CD4-positive, alpha-beta T cell treated with Interleukin-15 for 1 hour (primary cell): ENCODE measurements at regions not wholly inside any gene's neighbourhood (a gene's known extent, or its start where the extent isn't known, plus 50 kb on each side); places are given as distances from the start of the nearest gene placed in this dataset.
"Not testable (repeated sequence)": the region's sequence is repeated elsewhere in the genome, so short reads cannot be mapped to it uniquely, and the experiment has no call there.

Experiments
- DNase-seq: peaks from one replicate; pipeline ENCODE4 v3.0.0-alpha.2; 2020

DNA sequence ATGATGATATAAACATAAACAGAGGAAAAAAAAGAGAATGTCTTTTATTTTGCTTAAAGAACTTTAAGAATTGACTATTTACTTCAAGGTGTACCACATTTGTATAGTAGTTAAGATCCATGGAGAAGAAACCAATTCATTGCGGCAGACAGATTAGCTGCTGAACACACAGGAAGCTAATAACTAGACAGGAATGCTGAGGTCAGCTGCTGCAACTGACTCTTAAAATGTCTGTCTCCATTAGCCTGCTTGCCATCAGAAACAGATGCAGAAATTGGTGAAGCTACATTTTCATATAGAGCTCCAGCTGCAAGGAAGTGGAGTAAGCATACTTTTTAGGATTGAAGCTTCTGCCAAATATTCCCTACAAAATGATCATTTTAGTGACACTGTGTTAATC, 939.5 kb downstream of the EPHA7 start:
- DNase-seq = no peak

- DNase-seq = no peak
Measured at GRCh38 chr6:92473056-92473455, 946.3 kb downstream of the EPHA7 start.

GRCh38 chr6:92469186-92469828, 950.1 kb downstream of the EPHA7 start:
- DNase-seq = no peak

- DNase-seq = no peak
Measured at GRCh38 chr6:92468066-92468465, 951.3 kb downstream of the EPHA7 start.

GRCh38 chr6:92460133-92460532, 959.2 kb downstream of the EPHA7 start:
- no peak for DNase-seq

DNA sequence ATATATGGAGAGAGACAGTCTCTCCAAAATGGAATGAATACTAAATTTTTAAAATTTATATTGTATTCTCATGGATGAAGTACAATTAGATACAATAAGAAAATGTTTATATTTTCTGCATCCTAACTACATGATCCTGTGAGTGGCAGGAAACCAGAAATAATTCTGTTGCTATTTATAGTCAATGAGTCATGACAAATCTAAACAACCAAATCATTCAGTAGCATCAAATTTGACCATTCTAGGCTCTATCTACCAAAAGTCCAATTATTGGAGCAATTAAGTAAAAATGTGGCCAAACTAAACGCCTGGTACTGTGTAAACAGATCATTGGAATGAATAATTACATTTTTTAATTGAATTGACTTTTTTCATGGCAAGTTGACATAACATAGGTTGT, 959.8 kb downstream of the EPHA7 start:
- DNase-seq = no peak

DNA sequence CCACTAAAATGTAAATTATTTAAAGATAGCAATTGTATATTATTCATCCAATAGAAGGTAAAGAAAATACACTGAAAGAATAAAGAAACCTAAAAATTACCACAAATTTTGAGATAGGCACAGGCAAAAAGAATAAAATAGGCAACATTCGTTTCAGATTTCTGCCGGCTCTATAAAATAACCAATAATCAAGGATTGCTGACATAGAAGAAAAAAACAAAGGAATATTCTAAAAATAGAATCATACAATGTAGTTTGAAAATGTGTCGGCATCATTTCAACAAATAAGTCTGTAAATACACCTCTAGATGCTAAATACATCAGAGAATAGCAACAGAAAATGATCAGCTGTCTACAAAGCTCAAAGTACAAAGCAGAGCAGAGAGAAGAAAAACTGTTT, 973.3 kb downstream of the EPHA7 start:
- DNase-seq = no peak

DNA sequence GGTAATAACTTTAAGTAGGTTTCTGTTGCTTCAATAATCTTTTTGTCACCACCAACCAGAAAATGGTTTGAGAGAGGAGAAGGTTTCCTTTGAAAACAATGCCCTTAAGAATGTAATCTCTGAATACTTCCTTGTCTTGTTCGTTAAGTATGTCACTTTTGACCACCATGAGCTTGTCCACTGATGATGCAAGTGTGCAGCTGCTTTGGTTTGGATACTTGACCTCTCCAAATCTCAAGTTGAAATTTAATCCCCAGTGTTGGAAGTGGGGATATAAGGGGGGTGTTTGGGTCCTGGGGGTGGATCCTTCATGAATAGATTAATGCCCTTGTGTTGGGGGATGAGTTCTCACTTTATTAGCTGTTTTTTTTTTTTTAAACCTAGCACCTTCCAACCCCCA, 985.4 kb downstream of the EPHA7 start:
- DNase-seq = no peak

DNA sequence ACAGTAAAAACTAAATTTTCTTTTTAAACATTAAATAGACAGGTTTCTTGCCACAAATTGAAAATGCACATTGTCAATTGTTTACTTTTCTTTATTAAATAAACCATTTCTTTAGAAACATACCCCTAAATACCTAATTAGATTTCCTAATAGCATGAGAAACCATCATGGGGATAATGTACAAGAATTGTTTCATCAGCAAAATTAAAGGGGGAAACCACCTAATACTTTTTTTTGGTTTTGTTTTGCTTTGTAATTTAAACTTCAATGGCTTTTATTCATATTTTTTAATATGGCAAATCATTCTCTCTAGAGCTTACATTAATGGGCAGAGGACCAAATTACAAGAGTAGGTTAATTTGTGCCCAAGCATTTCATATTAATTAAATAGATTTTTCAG, 987.9 kb downstream of the EPHA7 start:
- no peak for DNase-seq

DNA sequence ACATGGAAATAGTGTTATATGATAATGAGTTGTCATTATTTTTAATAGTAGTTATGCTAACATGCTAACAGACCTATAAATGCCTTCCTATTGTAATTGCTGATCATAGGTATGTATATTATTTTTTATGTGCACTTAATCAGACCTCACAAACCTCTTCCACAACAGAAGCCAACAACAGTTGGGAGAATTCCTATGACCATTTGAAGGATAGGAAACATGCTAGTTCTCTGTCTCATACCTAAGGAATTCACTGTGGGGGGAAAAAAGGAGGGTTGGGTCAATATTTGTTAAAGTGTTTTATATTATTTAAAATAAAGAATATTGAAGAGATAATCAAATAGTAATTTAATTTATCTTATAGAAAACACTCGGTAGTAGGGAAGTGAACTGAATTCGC, 990.9 kb downstream of the EPHA7 start:
- DNase-seq = no peak

DNA sequence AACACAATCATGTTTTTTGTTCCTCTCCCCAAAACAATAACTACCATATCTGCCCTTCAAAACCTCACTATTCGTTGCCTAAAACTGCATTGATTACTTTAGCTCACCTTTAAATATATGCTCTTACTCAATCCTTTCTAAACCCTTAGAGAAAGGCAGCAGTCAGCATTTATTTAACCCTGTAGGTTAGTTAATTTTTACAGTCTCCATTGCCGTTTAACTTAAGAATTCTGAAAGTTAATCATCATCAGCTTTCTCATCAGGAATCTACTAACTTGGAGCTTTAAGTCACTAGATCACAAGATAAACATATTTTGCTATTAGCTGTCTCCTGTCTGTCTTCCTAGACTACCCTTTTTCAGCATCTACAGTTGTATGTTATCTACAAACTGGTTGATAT, 991.9 kb downstream of the EPHA7 start:
- DNase-seq = no peak

DNA sequence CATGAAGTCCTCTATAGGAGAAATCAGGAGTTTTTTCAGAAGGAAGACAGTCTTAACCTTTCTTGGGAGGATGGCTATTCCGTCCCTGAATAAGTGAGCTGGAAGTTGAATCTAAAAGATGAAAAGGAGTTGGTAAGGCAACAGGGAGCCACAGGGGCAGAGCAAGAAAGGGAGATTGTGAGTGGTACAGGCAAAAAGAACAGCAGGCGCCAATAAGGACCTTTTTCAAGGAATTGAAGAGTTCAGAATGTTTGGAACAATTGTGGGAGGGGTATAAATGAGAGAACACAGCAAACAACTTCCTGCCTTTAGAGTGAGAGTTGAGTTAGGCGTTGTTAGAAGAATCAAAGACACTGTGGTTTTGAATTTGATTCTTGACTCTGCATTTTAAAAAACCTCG, 1003.7 kb downstream of the EPHA7 start:
- DNase-seq = no peak

DNA sequence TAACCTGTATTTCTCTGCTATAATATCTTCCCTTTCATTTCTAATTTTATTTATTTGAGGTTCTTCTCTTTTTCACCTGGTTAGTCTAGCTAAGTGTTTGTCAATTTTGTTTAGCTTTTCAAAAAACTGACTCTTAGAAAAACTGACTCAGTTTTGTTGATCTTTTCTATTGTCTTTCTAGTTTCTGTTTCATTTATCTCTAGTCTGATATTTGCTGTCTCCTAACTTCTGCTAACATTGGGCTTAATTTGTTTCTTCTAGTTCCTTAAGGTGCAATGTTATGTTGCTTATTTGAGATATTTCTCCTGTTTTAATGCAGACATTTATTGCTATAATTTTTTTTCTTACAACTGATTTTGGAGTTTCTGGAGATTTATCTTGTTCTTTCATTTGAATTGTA, 1011.0 kb downstream of the EPHA7 start:
- no peak for DNase-seq

DNA sequence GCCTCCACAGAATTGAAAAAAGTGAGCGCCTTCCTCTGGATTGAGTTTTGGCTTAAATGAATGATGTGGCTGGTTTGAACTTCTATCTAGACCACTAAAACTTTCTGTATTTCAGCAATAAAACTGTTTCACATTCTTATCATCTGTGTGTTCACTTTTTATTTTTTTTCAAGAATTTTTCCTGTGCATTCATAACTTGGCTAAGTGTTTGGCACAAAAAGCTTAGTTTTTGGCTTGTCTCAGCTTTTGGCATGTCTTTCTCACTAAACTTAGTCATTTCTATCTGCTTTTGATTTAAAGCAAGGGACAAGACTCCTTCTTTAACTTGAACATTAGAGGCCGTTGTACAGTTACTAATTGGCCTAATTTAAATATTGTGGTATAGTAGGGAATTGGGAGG, 1015.1 kb downstream of the EPHA7 start:
- no peak for DNase-seq

DNA sequence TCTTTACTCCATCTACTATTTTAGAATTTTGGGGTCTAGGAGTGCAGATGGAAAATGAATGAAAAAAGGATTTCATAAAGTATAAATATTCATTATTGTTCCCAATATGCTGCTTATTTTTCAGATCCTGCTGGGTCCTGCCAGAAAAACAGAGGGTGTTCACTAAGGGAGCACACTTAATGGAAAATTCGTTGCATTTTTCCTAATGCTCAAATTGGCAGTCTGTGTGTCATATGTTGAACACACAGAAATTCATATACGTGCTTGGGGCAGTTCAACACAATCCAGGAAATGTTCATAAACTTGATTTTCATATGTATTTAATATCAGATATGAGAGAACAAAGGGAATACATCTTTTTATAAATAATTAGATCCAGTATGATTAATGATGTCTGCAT, 1019.4 kb downstream of the EPHA7 start:
- DNase-seq = no peak

GRCh38 chr6:92388706-92389105, 1030.7 kb downstream of the EPHA7 start:
- DNase-seq = not testable (repeated sequence)

DNA sequence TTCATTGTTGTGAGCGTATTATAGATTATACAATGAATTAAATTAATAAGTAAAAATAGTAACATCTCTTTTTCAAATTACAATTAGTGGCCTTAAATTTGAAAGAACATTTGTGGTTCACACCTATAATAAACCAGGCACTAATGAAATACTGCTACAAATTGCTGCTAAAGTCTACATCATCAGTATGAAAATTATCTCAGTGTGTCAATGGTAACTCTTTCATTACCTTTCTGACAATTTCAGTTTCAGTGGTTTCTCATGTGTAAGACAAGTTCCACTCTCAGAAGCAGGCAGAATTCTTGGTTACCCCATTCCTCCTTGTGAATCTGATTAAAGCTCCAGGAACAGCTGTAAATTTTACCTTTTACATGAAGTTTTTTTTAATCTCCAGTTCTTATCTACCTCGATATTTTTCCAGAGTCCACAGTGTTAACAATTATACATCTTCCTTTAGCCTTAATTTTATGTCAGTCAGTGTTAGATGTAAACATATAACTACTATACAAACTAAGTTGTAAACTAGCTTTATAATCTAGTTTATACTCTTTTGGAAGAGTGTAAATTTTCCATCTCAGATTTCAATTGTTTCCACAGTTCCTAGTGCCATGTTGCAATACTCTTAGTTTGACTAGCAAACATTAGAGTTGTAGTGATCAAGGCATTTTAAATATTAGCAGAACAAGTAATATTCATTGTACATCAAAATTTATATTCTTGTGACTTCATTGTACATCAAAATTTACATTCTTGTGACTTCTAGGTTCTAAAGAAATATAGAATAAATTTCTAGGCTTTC, 1038.4 kb downstream of the EPHA7 start:
- DNase-seq = no peak

GRCh38 chr6:92377137-92377536, 1042.2 kb downstream of the EPHA7 start:
- DNase-seq = no peak

- DNase-seq = no peak
Measured at GRCh38 chr6:92376691-92377090, 1042.7 kb downstream of the EPHA7 start.

GRCh38 chr6:92371211-92372208, 1047.8 kb downstream of the EPHA7 start:
- no peak for DNase-seq

DNA sequence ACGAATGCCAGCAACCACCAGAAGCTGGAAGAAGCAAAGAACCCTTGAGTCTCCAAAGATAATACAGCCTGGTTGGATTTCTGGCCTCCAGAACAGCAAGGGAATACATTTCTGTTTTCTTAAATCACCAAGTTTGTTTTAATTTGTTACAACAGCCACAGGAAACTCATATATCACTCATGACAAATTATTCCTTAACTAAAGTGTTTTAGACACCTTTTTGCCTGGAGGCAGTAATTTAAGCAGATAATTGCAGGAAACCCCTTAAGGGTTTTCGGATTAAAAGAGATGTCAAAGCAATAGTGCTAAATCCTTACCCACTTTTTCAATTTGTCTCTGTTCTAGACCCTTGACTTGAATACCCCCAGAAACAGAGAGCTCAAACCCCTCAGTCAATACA, 1050.0 kb downstream of the EPHA7 start:
- no peak for DNase-seq

- no peak for DNase-seq
Measured at GRCh38 chr6:92364948-92365541, 1054.3 kb downstream of the EPHA7 start.

DNA sequence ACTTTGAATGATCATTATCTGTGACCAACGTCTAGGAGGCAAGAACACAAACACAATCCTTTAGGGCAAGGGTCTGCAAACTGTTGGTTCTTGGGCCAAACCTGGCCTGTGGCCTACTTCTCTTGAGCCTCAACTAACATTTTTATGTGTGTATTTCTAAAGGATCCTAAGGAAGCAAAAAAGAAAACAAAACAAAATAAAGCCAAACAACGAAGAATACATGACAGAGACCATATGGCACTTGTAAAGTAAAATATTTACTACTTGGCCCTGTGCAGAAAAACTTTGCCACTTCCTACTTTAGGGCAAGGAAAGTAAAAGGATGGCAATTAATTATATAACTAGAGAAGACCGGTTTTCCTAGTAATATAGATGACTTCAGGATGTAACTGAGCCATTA, 1056.2 kb downstream of the EPHA7 start:
- DNase-seq = no peak
